Ovary (tissue), 7 donors: ENCODE measurements at regions not wholly inside any gene's neighbourhood (a gene's known extent, or its start where the extent isn't known, plus 50 kb on each side); places are given as distances from the start of the nearest gene placed in this dataset.

Experiments used
- DNase-seq, 5 donors: peaks; one replicate each; pipeline ENCODE4 v3.0.0-alpha.2; 2019 to 2020
- H3K27ac ChIP-seq, 2 donors: fragments of 200-600 bp; one replicate each; pipeline versions ENCODE4 v1.5.1 to v1.8.0; 2019 to 2022
- H3K27me3 ChIP-seq: fragments of 200-600 bp; one replicate; pipeline ENCODE4 v1.8.0; 2022
- H3K36me3 ChIP-seq: fragments of 200-600 bp; sonication (generic); one replicate; pipeline ENCODE4 v1.5.1; 2019
- H3K4me1 ChIP-seq: one replicate; pipeline ENCODE4 v1.8.1; 2013; ENCODE audit warnings: mild to moderate bottlenecking, moderate library complexity; ENCODE audit not compliant: insufficient read depth
- H3K4me3 ChIP-seq: fragments of 200-600 bp; sonication (generic); one replicate; pipeline ENCODE4 v1.5.1; 2017
- H3K9me3 ChIP-seq, 2 donors: fragments of 200-600 bp in 1 of 2; sonication (generic) in 1 of 2; one replicate each; pipeline versions ENCODE4 v1.5.1 to v1.8.1; 2013 to 2019; ENCODE audit warnings: mild to moderate bottlenecking in 1 of 2, moderate library complexity in 1 of 2
- EP300 ChIP-seq: sonication (generic); formaldehyde crosslinking; IDR thresholded peaks from one replicate; pipeline ENCODE4 v1.6.1; 2017; ENCODE audit warnings: antibody characterized with exemption
- POLR2A ChIP-seq: fragments of 450-650 bp; IDR thresholded peaks from one replicate; pipeline ENCODE4 v1.6.1; 2017; ENCODE audit warnings: antibody characterized with exemption, mild to moderate bottlenecking, moderate library complexity
- WGBS, 3 donors: extraction: QIAGEN DNeasy Blood & Tissue Kit in 1 of 3; methylation state at CpG; one replicate each; pipeline versions ENCODE4 v1.1.5 to v1.1.7; 2013 to 2017; 5-methylcytosine and 5-hydroxymethylcytosine counted together
- intact Hi-C, 4 donors: fragments of 100-400 bp; cut with DNase I; formaldehyde crosslinking; loops; one replicate each; pipeline versions ENCODE4 v1.11.0 to v1.15.1; 2022 to 2023
- TF ChIP-seq, protein P1 (sequence below), 3 donors: fragments of 450-650 bp in 2 of 3; fragments of 200-600 bp in 1 of 3; IDR thresholded peaks; one replicate each; pipeline versions ENCODE4 v1.5.1 to v1.8.0; 2016 to 2022; ENCODE audit warnings: antibody characterized with exemption in 3 of 3, mild to moderate bottlenecking in 1 of 3
- donor health status: DM: no; HTN: no; CAD: no; lungs with moderate emphysema.
- donor health status: DM: no; HTN: no; CAD: no.
- donor health status: Bipolar disorder and iron deficiency.
- donor health status: DM: no; HTN: no; CAD: no.
- donor health status: DM: yes; HTN: yes; CAD: no.

DNA sequence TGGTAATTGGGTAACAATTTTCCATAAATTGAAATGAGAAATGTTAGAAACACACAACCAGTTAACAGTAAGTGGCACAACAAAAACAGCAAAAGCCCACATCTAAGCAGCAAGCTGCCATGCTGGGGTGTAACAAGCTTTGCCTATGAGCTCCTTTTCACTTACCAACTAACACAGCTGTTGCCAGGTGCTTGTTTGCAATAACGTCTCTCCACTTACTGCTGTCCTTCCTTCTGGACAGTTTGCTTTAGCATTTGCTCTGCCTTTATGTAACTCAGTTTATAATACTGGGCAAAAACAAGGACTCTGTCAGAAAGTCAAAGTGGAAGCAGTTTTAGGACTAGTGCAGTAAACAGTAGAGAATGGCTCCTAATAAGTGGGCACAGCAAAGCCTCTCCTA lies 740.9 kb downstream of the POM121L12 start:
- no peaks in the 10 kb centered on the region for H3K27me3 ChIP-seq
- H3K27ac ChIP-seq, result no peak overlapping the region
- H3K4me3 ChIP-seq, result no peak overlapping the region
- 17 to 38% (median 32%) methylated on average over 1 of the region's 1 CpG for WGBS, 3 donors
- intact Hi-C loops, result no loop called here
- TF ChIP-seq, protein P1, sequence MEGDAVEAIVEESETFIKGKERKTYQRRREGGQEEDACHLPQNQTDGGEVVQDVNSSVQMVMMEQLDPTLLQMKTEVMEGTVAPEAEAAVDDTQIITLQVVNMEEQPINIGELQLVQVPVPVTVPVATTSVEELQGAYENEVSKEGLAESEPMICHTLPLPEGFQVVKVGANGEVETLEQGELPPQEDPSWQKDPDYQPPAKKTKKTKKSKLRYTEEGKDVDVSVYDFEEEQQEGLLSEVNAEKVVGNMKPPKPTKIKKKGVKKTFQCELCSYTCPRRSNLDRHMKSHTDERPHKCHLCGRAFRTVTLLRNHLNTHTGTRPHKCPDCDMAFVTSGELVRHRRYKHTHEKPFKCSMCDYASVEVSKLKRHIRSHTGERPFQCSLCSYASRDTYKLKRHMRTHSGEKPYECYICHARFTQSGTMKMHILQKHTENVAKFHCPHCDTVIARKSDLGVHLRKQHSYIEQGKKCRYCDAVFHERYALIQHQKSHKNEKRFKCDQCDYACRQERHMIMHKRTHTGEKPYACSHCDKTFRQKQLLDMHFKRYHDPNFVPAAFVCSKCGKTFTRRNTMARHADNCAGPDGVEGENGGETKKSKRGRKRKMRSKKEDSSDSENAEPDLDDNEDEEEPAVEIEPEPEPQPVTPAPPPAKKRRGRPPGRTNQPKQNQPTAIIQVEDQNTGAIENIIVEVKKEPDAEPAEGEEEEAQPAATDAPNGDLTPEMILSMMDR (IDR thresholded peaks at IDR 0.05), result no peak
- TF ChIP-seq EP300 (no peak), POLR2A (no peak)
- no peaks in the 10 kb centered on the region for H3K36me3 ChIP-seq
- no peak for DNase-seq
- H3K9me3 ChIP-seq, result no peaks in the 10 kb centered on the region
- H3K4me1 ChIP-seq, result no peaks in the 10 kb centered on the region

DNA sequence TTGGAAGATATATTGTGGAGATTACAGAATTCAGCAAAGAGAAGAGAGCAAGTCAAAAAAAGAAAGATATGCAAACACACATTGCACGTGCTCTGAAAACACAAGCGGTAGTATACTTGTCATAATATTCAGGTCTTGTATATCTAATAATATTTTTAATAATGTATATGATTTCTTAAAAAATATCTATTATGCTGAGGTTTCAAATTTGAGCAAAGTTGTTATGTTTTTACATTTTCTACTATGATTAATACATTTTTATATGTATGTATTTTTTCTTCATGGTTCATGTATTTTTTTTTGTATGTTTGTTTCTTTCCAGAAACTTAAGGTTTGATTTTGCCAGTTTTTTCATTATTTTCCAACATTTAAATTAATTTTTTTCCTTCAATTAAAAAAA lies 752.4 kb upstream of the VSTM2A start:
- Histone ChIP-seq H3K27me3 (no peaks in the 10 kb centered on the region), H3K4me1 (no peaks in the 10 kb centered on the region), H3K36me3 (no peaks in the 10 kb centered on the region), H3K27ac (no peak overlapping the region), H3K9me3 (no peaks in the 10 kb centered on the region), H3K4me3 (no peak overlapping the region)
- DNase-seq, result no peak
- 79 to 89% (median 89%) methylated on average over 2 of the region's 2 CpGs for WGBS, 3 donors
- TF ChIP-seq, protein P1 (IDR thresholded peaks at IDR 0.05), result no peak
- TF ChIP-seq EP300, result no peak
- TF ChIP-seq POLR2A, result no peak
- intact Hi-C loops, result no loop called here

DNA sequence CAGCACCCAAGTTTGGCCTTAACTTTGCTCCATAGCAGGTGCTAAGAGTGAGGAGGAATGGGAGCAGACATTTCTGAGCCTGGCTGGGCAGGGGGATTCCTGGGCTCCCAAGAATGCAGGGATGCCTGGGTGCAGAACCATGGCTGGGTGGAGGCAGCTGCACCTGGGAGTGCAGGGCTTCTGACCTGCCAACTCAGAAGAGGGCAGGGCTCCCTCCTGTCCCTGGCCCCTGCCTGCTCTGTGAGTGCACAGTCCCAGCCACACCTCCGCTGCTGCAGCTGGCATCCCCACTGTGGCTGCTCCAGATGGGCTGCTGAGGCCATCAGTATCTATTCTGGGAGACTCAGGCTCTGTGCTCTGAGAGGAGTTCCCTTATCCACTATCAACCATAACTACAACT lies 747.4 kb upstream of the VSTM2A start:
- Histone ChIP-seq H3K4me1 (no peaks in the 10 kb centered on the region), H3K4me3 (no peak overlapping the region), H3K27ac (no peak overlapping the region), H3K27me3 (no peaks in the 10 kb centered on the region), H3K9me3 (no peaks in the 10 kb centered on the region), H3K36me3 (no peaks in the 10 kb centered on the region)
- intact Hi-C loops, result no loop called here
- WGBS, 3 donors, result 81 to 100% (median 87%) methylated on average over 1 of the region's 1 CpG
- DNase-seq, result no peak
- no peak for TF ChIP-seq EP300
- TF ChIP-seq, protein P1 (IDR thresholded peaks at IDR 0.05), result no peak
- TF ChIP-seq POLR2A, result no peak

- H3K4me1 ChIP-seq, result no peaks in the 10 kb centered on the region
- no peaks in the 10 kb centered on the region for H3K9me3 ChIP-seq
- WGBS, 3 donors, result 79 to 84% (median 79%) methylated on average over 4 of the region's 4 CpGs
- no peaks in the 10 kb centered on the region for H3K27me3 ChIP-seq
- no peak overlapping the region for H3K27ac ChIP-seq
- no peak for TF ChIP-seq POLR2A
- TF ChIP-seq, protein P1 (IDR thresholded peaks at IDR 0.05), result no peak
- TF ChIP-seq EP300, result no peak
- H3K36me3 ChIP-seq, result no peaks in the 10 kb centered on the region
- no peak for DNase-seq
- intact Hi-C loops, result no loop called here
- no peak overlapping the region for H3K4me3 ChIP-seq
Measured at GRCh38 chr7:53800746-53801145, 741.4 kb upstream of the VSTM2A start.

- Histone ChIP-seq H3K4me1 (no peaks in the 10 kb centered on the region), H3K27me3 (no peaks in the 10 kb centered on the region), H3K36me3 (no peaks in the 10 kb centered on the region), H3K9me3 (no peaks in the 10 kb centered on the region), H3K27ac (no peak overlapping the region), H3K4me3 (no peak overlapping the region)
- no peak for TF ChIP-seq POLR2A
- TF ChIP-seq, protein P1 (IDR thresholded peaks at IDR 0.05), result no peak
- no peak for DNase-seq
- intact Hi-C loops, result no loop called here
Measured at GRCh38 chr7:53806119-53806518, 736.1 kb upstream of the VSTM2A start.
